ENCODE measurements at regions not wholly inside any gene's neighbourhood (a gene's known extent, or its start where the extent isn't known, plus 50 kb on each side); places are given as distances from the start of the nearest gene placed in this dataset.

- peaks cover 0 to 4% (median 0%) of the 10 kb centered on the region in 9 donors for H3K4me1 ChIP-seq
- H3K27me3 ChIP-seq, result peaks cover 0 to 12% (median 5%) of the 10 kb centered on the region in 7 donors
- DNase-seq (no peak), ATAC-seq (peak in 2 of 8 donors; percentile 50 to 67)
- H3K36me3 ChIP-seq, result no peaks in the 10 kb centered on the region
- no peak overlapping the region for H3K27ac ChIP-seq
- WGBS, 2 donors, result 56 to 58% methylated on average over 2 of the region's 2 CpGs
- no peak overlapping the region for H3K4me3 ChIP-seq
- peaks cover 0 to 17% (median 0%) of the 10 kb centered on the region in 11 donors for H3K9me3 ChIP-seq
- intact Hi-C loops (cut with DNase I), result no loop called here
- TF ChIP-seq, protein P1, sequence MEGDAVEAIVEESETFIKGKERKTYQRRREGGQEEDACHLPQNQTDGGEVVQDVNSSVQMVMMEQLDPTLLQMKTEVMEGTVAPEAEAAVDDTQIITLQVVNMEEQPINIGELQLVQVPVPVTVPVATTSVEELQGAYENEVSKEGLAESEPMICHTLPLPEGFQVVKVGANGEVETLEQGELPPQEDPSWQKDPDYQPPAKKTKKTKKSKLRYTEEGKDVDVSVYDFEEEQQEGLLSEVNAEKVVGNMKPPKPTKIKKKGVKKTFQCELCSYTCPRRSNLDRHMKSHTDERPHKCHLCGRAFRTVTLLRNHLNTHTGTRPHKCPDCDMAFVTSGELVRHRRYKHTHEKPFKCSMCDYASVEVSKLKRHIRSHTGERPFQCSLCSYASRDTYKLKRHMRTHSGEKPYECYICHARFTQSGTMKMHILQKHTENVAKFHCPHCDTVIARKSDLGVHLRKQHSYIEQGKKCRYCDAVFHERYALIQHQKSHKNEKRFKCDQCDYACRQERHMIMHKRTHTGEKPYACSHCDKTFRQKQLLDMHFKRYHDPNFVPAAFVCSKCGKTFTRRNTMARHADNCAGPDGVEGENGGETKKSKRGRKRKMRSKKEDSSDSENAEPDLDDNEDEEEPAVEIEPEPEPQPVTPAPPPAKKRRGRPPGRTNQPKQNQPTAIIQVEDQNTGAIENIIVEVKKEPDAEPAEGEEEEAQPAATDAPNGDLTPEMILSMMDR (IDR thresholded peaks at IDR 0.05), result no peak
Observed at GRCh38 chr1:111045033-111045722, 81.5 kb upstream of the LRIF1 start.

- DNase-seq, result peak in 1 of 2 donors; percentile 13
- Histone ChIP-seq H3K9me3 (peaks cover 0 to 24% (median 0%) of the 10 kb centered on the region in 11 donors), H3K4me1 (no peaks in the 10 kb centered on the region), H3K36me3 (no peaks in the 10 kb centered on the region), H3K4me3 (no peak overlapping the region), H3K27ac (no peak overlapping the region), H3K27me3 (peaks cover 0 to 5% (median 0%) of the 10 kb centered on the region in 7 donors)
- 23 to 24% methylated on average over 9 of the region's 9 CpGs for WGBS, 2 donors
- TF ChIP-seq, protein P1 (IDR thresholded peaks at IDR 0.05), result peak; percentile 61 to 90 (median 86)
- ATAC-seq, result no peak
- intact Hi-C loops (cut with DNase I), result loop anchor here in 1 of 10 donors (10.0 kb wide), 1 partner anchor 372 kb away; no protein-coding TSS in a partner anchor
Observed at GRCh38 chr1:111032295-111032897, 68.7 kb upstream of the LRIF1 start.

GRCh38 chr1:111030590-111030989, 66.9 kb upstream of the LRIF1 start:
- H3K4me1 ChIP-seq, result no peaks in the 10 kb centered on the region
- 51 to 53% methylated on average over 1 of the region's 1 CpG for WGBS, 2 donors
- peak in 1 of 2 donors; percentile 10 for DNase-seq
- H3K9me3 ChIP-seq, result peaks cover 0 to 6% (median 0%) of the 10 kb centered on the region in 11 donors
- H3K27ac ChIP-seq, result no peak overlapping the region
- no peaks in the 10 kb centered on the region for H3K36me3 ChIP-seq
- TF ChIP-seq, protein P1 (IDR thresholded peaks at IDR 0.05), result peak; percentile 18 to 87 (median 60)
- ATAC-seq, result no peak
- H3K4me3 ChIP-seq, result no peak overlapping the region
- intact Hi-C loops (cut with DNase I), result loop anchor here in 1 of 10 donors (10.0 kb wide), 1 partner anchor 374 kb away; no protein-coding TSS in a partner anchor
- H3K27me3 ChIP-seq, result peaks cover 0 to 4% (median 0%) of the 10 kb centered on the region in 7 donors

- TF ChIP-seq, protein P1 (IDR thresholded peaks at IDR 0.05), result no peak
- WGBS, 2 donors, result 55 to 60% methylated on average over 4 of the region's 4 CpGs
Observed at GRCh38 chr1:111025109-111025508, 61.4 kb upstream of the LRIF1 start.

More at GRCh38 chr1:111025109-111025508, 61.4 kb upstream of the LRIF1 start:
- Histone ChIP-seq H3K27me3 (peaks cover 0 to 6% (median 0%) of the 10 kb centered on the region in 7 donors), H3K4me3 (no peak overlapping the region), H3K27ac (no peak overlapping the region), H3K36me3 (no peaks in the 10 kb centered on the region), H3K9me3 (peaks cover 0 to 5% (median 0%) of the 10 kb centered on the region in 11 donors), H3K4me1 (no peaks in the 10 kb centered on the region)
- DNase-seq, result no peak
- intact Hi-C loops (cut with DNase I), result no loop called here
- no peak for ATAC-seq

Measured in heart right ventricle (tissue), 16 donors.